ENCODE measurements at regions not wholly inside any gene's neighbourhood (a gene's known extent, or its start where the extent isn't known, plus 50 kb on each side); places are given as distances from the start of the nearest gene placed in this dataset.

GRCh38 chr2:81670885-81671284 is 1366.3 kb upstream of the LRRTM1 start:
- Histone ChIP-seq H3K4me3 (no peak overlapping the region), H3K9me3 (replicated peaks) (no peaks in the 10 kb centered on the region), H3K27me3 (ENCODE audit: low read depth) (no peaks in the 10 kb centered on the region), H3K4me1 (no peaks in the 10 kb centered on the region), H3K27ac (replicated peaks) (no peak overlapping the region), H3K36me3 (no peaks in the 10 kb centered on the region)
- intact Hi-C loops (cut with micrococcal nuclease) = no loop called here
- DNase-seq = no peak
- no peak for TF ChIP-seq CTCF (IDR thresholded peaks at IDR 0.05; ENCODE audit: borderline replicate concordance)

GRCh38 chr2:81661081-81661480 is 1356.5 kb upstream of the LRRTM1 start:
- Histone ChIP-seq H3K4me3 (no peak overlapping the region), H3K4me1 (no peaks in the 10 kb centered on the region), H3K9me3 (replicated peaks) (peaks cover 39% of the 10 kb centered on the region), H3K27ac (replicated peaks) (no peak overlapping the region), H3K27me3 (ENCODE audit: low read depth) (no peaks in the 10 kb centered on the region), H3K36me3 (no peaks in the 10 kb centered on the region)
- TF ChIP-seq CTCF (IDR thresholded peaks at IDR 0.05; ENCODE audit: borderline replicate concordance) = no peak
- DNase-seq = no peak
- intact Hi-C loops (cut with micrococcal nuclease) = no loop called here

GRCh38 chr2:81658227-81658626 is 1353.7 kb upstream of the LRRTM1 start:
- peaks cover 34% of the 10 kb centered on the region for H3K9me3 ChIP-seq (replicated peaks)
- no peaks in the 10 kb centered on the region for H3K4me1 ChIP-seq
- TF ChIP-seq CTCF (IDR thresholded peaks at IDR 0.05; ENCODE audit: borderline replicate concordance) = no peak
- no peak overlapping the region for H3K4me3 ChIP-seq
- H3K27ac ChIP-seq (replicated peaks) = no peak overlapping the region
- no peaks in the 10 kb centered on the region for H3K36me3 ChIP-seq
- H3K27me3 ChIP-seq (ENCODE audit: low read depth) = no peaks in the 10 kb centered on the region
- intact Hi-C loops (cut with micrococcal nuclease) = no loop called here
- no peak for DNase-seq

- Histone ChIP-seq H3K9me3 (replicated peaks) (peaks cover under 1% of the 10 kb centered on the region), H3K27ac (replicated peaks) (no peak overlapping the region), H3K27me3 (ENCODE audit: low read depth) (no peaks in the 10 kb centered on the region), H3K4me1 (no peaks in the 10 kb centered on the region), H3K4me3 (no peak overlapping the region), H3K36me3 (no peaks in the 10 kb centered on the region)
- no peak for TF ChIP-seq CTCF (IDR thresholded peaks at IDR 0.05; ENCODE audit: borderline replicate concordance)
- no peak for DNase-seq
- intact Hi-C loops (cut with micrococcal nuclease) = no loop called here
These were observed 1345.8 kb upstream of the LRRTM1 start for GRCh38 chr2:81650048-81650971.

- no peaks in the 10 kb centered on the region for H3K4me1 ChIP-seq
- TF ChIP-seq CTCF (IDR thresholded peaks at IDR 0.05; ENCODE audit: borderline replicate concordance) = no peak
- DNase-seq = no peak
- no peaks in the 10 kb centered on the region for H3K36me3 ChIP-seq
- no peaks in the 10 kb centered on the region for H3K9me3 ChIP-seq (replicated peaks)
- H3K27me3 ChIP-seq (ENCODE audit: low read depth) = no peaks in the 10 kb centered on the region
- intact Hi-C loops (cut with micrococcal nuclease) = no loop called here
- no peak overlapping the region for H3K27ac ChIP-seq (replicated peaks)
- no peak overlapping the region for H3K4me3 ChIP-seq
These were observed 1344.3 kb upstream of the LRRTM1 start for GRCh38 chr2:81648806-81649205.

All from left ventricle myocardium inferior (tissue), 1 donor.